Endothelial cell (in vitro differentiated cells): ENCODE measurements at regions not wholly inside any gene's neighbourhood (a gene's known extent, or its start where the extent isn't known, plus 50 kb on each side); places are given as distances from the start of the nearest gene placed in this dataset.

Experiments used
- DNase-seq: peaks from one replicate; pipeline ENCODE4 v3.0.0; 2021; ENCODE audit warnings: low spot score
- H3K27ac Mint-ChIP-seq: one replicate; pipeline ENCODE4 v1.8.0; 2021; ENCODE audit warnings: mixed read lengths, inconsistent platforms; ENCODE audit not compliant: unreplicated experiment
- H3K27me3 Mint-ChIP-seq: one replicate; pipeline ENCODE4 v1.8.0; 2021; ENCODE audit warnings: mild to moderate bottlenecking, moderate library complexity, mixed read lengths, inconsistent platforms; ENCODE audit not compliant: unreplicated experiment
- H3K36me3 Mint-ChIP-seq: one replicate; pipeline ENCODE4 v1.8.0; 2021; ENCODE audit warnings: mild to moderate bottlenecking, low read depth, mixed read lengths, inconsistent platforms; ENCODE audit not compliant: unreplicated experiment
- H3K4me1 Mint-ChIP-seq: one replicate; pipeline ENCODE4 v1.8.0; 2021; ENCODE audit warnings: mild to moderate bottlenecking, mixed read lengths, inconsistent platforms; ENCODE audit not compliant: unreplicated experiment
- H3K4me3 Mint-ChIP-seq: one replicate; pipeline ENCODE4 v1.8.0; 2021; ENCODE audit warnings: mild to moderate bottlenecking, mixed read lengths, inconsistent platforms; ENCODE audit not compliant: unreplicated experiment
- H3K9me3 Mint-ChIP-seq: one replicate; pipeline ENCODE4 v1.8.0; 2021; ENCODE audit warnings: mixed read lengths, inconsistent platforms; ENCODE audit not compliant: unreplicated experiment
- TF ChIP-seq, protein P1 (sequence below): fragments of 200-600 bp; sonication (generic); IDR thresholded peaks from one replicate; pipeline ENCODE4 v1.5.0; 2021; ENCODE audit warnings: antibody characterized with exemption; ENCODE audit not compliant: unreplicated experiment

DNA sequence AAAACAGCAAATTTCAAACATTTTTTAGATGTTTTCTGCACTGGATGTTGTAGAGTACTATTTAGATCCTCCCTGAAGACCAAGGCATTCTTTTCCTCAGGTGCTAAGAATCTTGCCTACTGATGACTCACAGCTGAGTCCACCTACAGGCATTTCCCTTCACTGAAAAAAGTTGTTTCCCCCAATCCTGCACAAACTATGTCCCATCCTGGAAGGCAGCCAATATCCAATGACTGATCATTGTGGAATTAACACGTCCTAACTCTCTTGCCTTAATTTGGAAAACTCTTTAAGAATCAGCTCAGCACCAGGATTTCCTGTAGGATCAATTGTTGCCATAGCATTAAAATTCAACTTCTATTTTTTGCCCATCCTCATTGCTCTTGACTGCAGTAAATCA is 268.4 kb upstream of the IRAK1BP1 start:
- no peaks in the 10 kb centered on the region for H3K36me3 Mint-ChIP-seq
- no peak overlapping the region for H3K27ac Mint-ChIP-seq
- no peak overlapping the region for H3K4me3 Mint-ChIP-seq
- H3K4me1 Mint-ChIP-seq, result no peaks in the 10 kb centered on the region
- no peak for DNase-seq
- no peaks in the 10 kb centered on the region for H3K27me3 Mint-ChIP-seq
- TF ChIP-seq, protein P1, sequence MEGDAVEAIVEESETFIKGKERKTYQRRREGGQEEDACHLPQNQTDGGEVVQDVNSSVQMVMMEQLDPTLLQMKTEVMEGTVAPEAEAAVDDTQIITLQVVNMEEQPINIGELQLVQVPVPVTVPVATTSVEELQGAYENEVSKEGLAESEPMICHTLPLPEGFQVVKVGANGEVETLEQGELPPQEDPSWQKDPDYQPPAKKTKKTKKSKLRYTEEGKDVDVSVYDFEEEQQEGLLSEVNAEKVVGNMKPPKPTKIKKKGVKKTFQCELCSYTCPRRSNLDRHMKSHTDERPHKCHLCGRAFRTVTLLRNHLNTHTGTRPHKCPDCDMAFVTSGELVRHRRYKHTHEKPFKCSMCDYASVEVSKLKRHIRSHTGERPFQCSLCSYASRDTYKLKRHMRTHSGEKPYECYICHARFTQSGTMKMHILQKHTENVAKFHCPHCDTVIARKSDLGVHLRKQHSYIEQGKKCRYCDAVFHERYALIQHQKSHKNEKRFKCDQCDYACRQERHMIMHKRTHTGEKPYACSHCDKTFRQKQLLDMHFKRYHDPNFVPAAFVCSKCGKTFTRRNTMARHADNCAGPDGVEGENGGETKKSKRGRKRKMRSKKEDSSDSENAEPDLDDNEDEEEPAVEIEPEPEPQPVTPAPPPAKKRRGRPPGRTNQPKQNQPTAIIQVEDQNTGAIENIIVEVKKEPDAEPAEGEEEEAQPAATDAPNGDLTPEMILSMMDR, result no peak
- H3K9me3 Mint-ChIP-seq, result no peaks in the 10 kb centered on the region

DNA sequence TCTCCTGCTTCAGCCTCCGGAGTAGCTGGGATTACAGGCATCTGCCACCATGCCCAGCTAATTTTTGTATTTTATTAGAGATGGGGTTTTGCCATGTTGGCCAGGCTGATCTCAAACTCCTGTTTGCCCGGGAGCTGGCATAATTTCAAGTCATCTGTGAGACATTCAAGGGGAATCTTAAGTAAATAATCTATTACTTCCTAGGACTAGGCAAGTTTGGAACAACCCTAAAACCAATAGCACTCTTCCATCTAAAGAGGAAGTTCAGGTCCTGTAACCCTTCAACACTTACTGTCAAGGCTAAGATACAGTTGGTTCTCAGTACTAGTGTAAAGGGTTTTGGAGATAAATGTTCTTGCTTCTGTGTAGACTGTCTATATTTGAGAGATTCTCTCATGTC is 267.8 kb upstream of the IRAK1BP1 start:
- H3K27me3 Mint-ChIP-seq, result no peaks in the 10 kb centered on the region
- no peak overlapping the region for H3K27ac Mint-ChIP-seq
- no peaks in the 10 kb centered on the region for H3K9me3 Mint-ChIP-seq
- H3K36me3 Mint-ChIP-seq, result no peaks in the 10 kb centered on the region
- DNase-seq, result no peak
- TF ChIP-seq, protein P1, result no peak
- no peaks in the 10 kb centered on the region for H3K4me1 Mint-ChIP-seq
- no peak overlapping the region for H3K4me3 Mint-ChIP-seq

DNA sequence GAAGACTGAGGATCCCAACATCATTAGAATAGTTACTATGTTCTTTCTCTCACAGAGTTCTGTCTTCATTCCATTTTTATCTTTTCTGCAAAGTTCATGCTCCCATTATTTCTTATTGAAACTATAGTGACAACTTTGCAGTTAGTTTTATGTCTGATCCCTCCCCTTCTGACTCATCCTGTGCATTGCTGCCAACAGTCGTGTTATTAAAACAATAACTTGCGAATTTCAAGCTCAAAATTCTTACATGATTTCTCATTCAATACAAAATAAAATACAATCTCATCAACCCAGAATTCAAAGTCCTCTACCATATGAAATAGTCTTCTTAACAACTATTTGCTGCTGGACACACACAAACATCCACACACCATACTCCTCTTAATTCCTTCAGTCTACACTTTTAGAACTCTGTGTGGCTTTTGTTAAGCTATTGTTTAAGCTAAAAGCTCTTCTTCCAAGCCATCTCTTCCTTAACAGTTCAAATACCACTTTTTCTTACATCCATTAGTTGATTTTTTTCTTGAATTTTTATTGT is 261.4 kb upstream of the IRAK1BP1 start:
- Mint-ChIP-seq H3K27ac (no peak overlapping the region), H3K4me1 (no peaks in the 10 kb centered on the region), H3K9me3 (no peaks in the 10 kb centered on the region), H3K36me3 (no peaks in the 10 kb centered on the region), H3K27me3 (no peaks in the 10 kb centered on the region), H3K4me3 (no peak overlapping the region)
- no peak for DNase-seq
- TF ChIP-seq, protein P1, result no peak

DNA sequence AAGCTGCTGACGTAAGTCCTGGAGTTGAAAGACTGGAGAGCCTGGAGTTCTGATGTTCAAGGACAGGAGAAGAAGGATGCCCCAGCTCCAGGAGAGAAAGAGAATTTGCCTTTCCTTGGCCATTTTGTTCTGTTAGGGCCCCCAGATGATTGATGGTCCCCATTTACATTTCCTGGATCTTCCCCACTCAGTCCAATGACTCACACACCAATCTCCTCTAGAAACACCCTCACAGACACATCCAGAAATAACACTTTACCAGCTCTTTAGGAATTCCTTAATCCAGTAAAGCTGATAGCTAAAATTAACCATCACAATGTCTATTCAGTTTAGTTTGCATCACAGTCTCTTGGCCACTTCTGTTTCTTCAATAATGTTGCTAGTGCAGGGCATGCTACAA is 260.2 kb upstream of the IRAK1BP1 start:
- Mint-ChIP-seq H3K36me3 (no peaks in the 10 kb centered on the region), H3K27ac (no peak overlapping the region), H3K4me1 (no peaks in the 10 kb centered on the region), H3K9me3 (no peaks in the 10 kb centered on the region), H3K27me3 (no peaks in the 10 kb centered on the region), H3K4me3 (no peak overlapping the region)
- TF ChIP-seq, protein P1, result no peak
- no peak for DNase-seq

DNA sequence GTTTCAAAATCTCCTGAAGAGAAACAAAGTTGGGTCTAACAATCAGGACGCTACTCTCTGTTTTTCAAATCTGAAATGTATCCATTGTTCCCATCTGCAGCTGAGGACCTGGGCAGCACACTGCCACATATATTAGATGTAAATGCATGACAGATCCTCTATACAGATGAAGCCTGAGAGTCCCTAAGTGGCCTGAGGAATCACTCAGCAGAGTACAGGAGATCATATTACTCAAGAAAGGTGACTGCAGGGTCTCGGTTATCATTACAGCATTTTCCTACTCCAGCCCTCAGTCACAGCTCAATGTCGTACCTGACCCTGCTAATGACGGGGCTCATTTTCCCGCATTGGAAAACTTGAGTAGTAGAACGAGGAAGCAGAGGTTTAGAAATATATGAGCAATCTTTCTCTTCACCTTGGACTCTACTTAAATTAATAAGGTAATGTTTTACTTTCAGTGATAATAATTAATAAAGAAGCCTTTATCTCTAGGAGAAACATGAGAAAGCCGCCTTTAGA is 256.2 kb upstream of the IRAK1BP1 start:
- H3K27ac Mint-ChIP-seq, result no peak overlapping the region
- H3K4me1 Mint-ChIP-seq, result no peaks in the 10 kb centered on the region
- no peak for DNase-seq

More for the DNA sequence above, 256.2 kb upstream of the IRAK1BP1 start:
- TF ChIP-seq, protein P1, result no peak
- Mint-ChIP-seq H3K27me3 (no peaks in the 10 kb centered on the region), H3K36me3 (no peaks in the 10 kb centered on the region), H3K9me3 (no peaks in the 10 kb centered on the region), H3K4me3 (no peak overlapping the region)
